GM12891 (cell line): ENCODE measurements at regions not wholly inside any gene's neighbourhood (a gene's known extent, or its start where the extent isn't known, plus 50 kb on each side); places are given as distances from the start of the nearest gene placed in this dataset.

Experiments
- DNase-seq: peaks from one replicate; pipeline ENCODE4 v3.0.0; 2011; ENCODE audit warnings: low spot score; ENCODE audit not compliant: insufficient read length
- FAIRE-seq: peaks from 2 replicates; lab custom pipeline; 2011; peaks lifted over from hg19 to GRCh38; lab: Jason Lieb, UNC
- PAX5 ChIP-seq: IDR thresholded peaks from 2 replicates; pipeline ENCODE4 v1.6.1; 2011; ENCODE audit warnings: low read length, moderate library complexity, mild to moderate bottlenecking; ENCODE audit not compliant: insufficient read depth, severe bottlenecking
- POLR2A ChIP-seq: IDR thresholded peaks from 2 replicates; pipeline ENCODE4 v1.6.1; 2011; ENCODE audit warnings: low read depth, low read length, control low read depth
- POLR2AphosphoS5 ChIP-seq: IDR thresholded peaks from 2 replicates; pipeline ENCODE4 v1.6.1; 2011; ENCODE audit warnings: low read depth, low read length, control low read depth
- POU2F2 ChIP-seq: IDR thresholded peaks from 2 replicates; pipeline ENCODE4 v1.6.1; 2011; ENCODE audit warnings: low read depth, mild to moderate bottlenecking, control low read depth, low read length, moderate library complexity
- SPI1 ChIP-seq: IDR thresholded peaks from 2 replicates; pipeline ENCODE4 v1.6.1; 2011; ENCODE audit warnings: low read depth, low read length, control low read depth
- TAF1 ChIP-seq: IDR thresholded peaks from 2 replicates; pipeline ENCODE4 v1.6.1; 2011; ENCODE audit warnings: low read depth, low read length, control low read depth

DNA sequence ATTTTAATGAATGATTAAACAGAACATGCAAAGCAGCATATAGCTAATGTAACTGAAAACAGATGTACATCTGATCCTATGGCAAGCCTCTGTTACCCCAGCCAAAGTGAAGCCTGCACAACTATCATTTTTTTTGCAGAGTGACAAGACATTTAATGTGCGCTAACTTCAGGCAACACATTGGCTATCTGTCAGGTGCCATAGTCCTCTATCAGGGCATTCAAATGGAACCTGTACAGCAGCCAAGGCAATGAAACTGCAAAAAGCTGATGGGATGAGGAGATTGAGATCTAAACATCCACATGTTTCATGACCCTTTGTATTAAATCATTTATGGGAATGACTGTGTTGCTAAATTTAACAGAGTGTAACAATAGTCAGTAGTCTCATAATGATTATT is 1088.5 kb upstream of the TMEM132C start:
- DNase-seq (no peak), FAIRE-seq (no peak)
- TF ChIP-seq TAF1 (no peak), PAX5 (no peak), SPI1 (no peak), POU2F2 (no peak), POLR2AphosphoS5 (no peak), POLR2A (no peak)

GRCh38 chr12:127179176-127179575 is 1087.8 kb upstream of the TMEM132C start:
- TF ChIP-seq TAF1 (no peak), POLR2AphosphoS5 (no peak), POU2F2 (no peak), PAX5 (no peak), POLR2A (no peak), SPI1 (no peak)
- FAIRE-seq: no peak
- DNase-seq: no peak

GRCh38 chr12:127182018-127182417 is 1085.0 kb upstream of the TMEM132C start:
- no peak for DNase-seq
- TF ChIP-seq TAF1: no peak
- TF ChIP-seq SPI1: no peak
- no peak for TF ChIP-seq PAX5
- no peak for TF ChIP-seq POLR2A
- no peak for TF ChIP-seq POU2F2
- no peak for FAIRE-seq

DNA sequence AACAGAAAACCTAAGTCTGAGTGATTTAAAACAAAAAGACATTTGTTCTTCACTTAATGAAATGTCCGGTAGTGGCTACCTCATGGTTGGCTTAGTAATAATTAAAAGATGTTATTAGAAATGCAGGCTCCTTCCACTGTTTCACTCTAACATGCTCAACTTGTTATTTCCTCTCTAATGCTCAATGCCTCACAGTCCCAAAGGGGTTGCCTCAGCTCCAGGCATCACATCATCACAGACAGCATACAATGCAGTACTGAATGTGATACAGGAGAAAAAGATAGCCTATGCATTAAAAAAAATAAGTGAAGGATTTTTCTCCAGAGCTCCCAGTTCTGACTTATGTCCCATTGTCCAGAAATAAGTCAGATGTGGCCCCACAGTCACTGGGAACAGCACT is 1077.0 kb upstream of the TMEM132C start:
- no peak for FAIRE-seq

GRCh38 chr12:127191129-127191528 is 1075.8 kb upstream of the TMEM132C start:
- FAIRE-seq: no peak
- no peak for DNase-seq

More for the DNA sequence above, 1077.0 kb upstream of the TMEM132C start:
- DNase-seq: no peak
- TF ChIP-seq SPI1 (no peak), POLR2AphosphoS5 (no peak)

GRCh38 chr12:127192391-127192790 is 1074.6 kb upstream of the TMEM132C start:
- TF ChIP-seq TAF1: no peak
- TF ChIP-seq PAX5: no peak
- TF ChIP-seq POU2F2: no peak
- no peak for TF ChIP-seq POLR2AphosphoS5
- TF ChIP-seq SPI1: no peak
- FAIRE-seq: no peak

More at GRCh38 chr12:127191129-127191528, 1075.8 kb upstream of the TMEM132C start:
- TF ChIP-seq POLR2A (no peak), TAF1 (no peak), SPI1 (no peak), POLR2AphosphoS5 (no peak), POU2F2 (no peak), PAX5 (no peak)

DNA sequence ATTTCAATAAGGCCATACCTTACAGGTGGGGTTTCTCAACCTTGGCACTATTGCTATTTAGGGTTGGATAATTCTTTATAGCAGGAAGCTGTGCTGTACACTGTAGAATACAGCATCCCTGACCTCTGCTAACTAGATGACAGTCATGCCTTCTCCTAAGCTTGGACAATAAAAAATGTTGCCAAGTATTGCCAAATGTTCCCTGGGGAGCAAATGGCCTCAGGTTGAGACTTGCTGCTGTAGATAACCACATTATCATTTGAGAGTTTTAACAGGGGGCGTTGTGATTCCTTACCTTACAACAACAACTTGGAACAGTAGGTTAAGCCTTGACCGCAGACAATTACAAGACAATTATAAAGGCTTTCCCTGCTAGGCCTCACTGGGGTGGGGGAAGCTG is 1073.6 kb upstream of the TMEM132C start:
- FAIRE-seq: no peak
- DNase-seq: no peak

More at GRCh38 chr12:127192391-127192790, 1074.6 kb upstream of the TMEM132C start:
- no peak for DNase-seq

GRCh38 chr12:127194176-127194575 is 1072.8 kb upstream of the TMEM132C start:
- FAIRE-seq (no peak), DNase-seq (no peak)
- no peak for TF ChIP-seq POLR2A
- no peak for TF ChIP-seq TAF1
- no peak for TF ChIP-seq PAX5
- no peak for TF ChIP-seq POLR2AphosphoS5
- TF ChIP-seq SPI1: no peak
- no peak for TF ChIP-seq POU2F2

More for the DNA sequence above, 1073.6 kb upstream of the TMEM132C start:
- TF ChIP-seq POU2F2 (no peak), TAF1 (no peak), POLR2AphosphoS5 (no peak), SPI1 (no peak), POLR2A (no peak), PAX5 (no peak)

GRCh38 chr12:127205781-127206555 is 1061.0 kb upstream of the TMEM132C start:
- TF ChIP-seq PAX5: no peak
- TF ChIP-seq POLR2A: no peak
- no peak for TF ChIP-seq SPI1
- no peak for TF ChIP-seq POLR2AphosphoS5
- no peak for TF ChIP-seq TAF1
- TF ChIP-seq POU2F2: no peak
- FAIRE-seq (no peak), DNase-seq (no peak)
